Neural cell (in vitro differentiated cells): ENCODE measurements at regions not wholly inside any gene's neighbourhood (a gene's known extent, or its start where the extent isn't known, plus 50 kb on each side); places are given as distances from the start of the nearest gene placed in this dataset.

Experiments
- EP300 ChIP-seq: fragments of 450-650 bp; conservative IDR thresholded peaks from 2 replicates; pipeline ENCODE4 v1.6.1; 2014; ENCODE audit warnings: antibody characterized with exemption, mild to moderate bottlenecking, moderate library complexity; ENCODE audit not compliant: poor library complexity, severe bottlenecking
- EZH2 ChIP-seq: fragments of 200-600, 300-800 bp; shearing (Covaris generic), sonication (generic); IDR thresholded peaks from 2 replicates; pipeline ENCODE4 v1.6.1; 2014; ENCODE audit warnings: antibody characterized with exemption, low read length, borderline replicate concordance, mild to moderate bottlenecking; ENCODE audit not compliant: insufficient read depth, poor library complexity, severe bottlenecking
- MXI1 ChIP-seq: fragments of 450-650 bp; conservative IDR thresholded peaks from 2 replicates; pipeline ENCODE4 v1.6.1; 2014; ENCODE audit warnings: antibody characterized with exemption, mild to moderate bottlenecking; ENCODE audit not compliant: poor library complexity, severe bottlenecking
- POLR2AphosphoS5 ChIP-seq: IDR thresholded peaks from 2 replicates; pipeline ENCODE4 v1.6.1; 2012
- RAD21 ChIP-seq: fragments of 450-650 bp; conservative IDR thresholded peaks from 2 replicates; pipeline ENCODE4 v1.6.1; 2014; ENCODE audit warnings: antibody characterized with exemption, mild to moderate bottlenecking, moderate library complexity
- SMC3 ChIP-seq: fragments of 450-650 bp; conservative IDR thresholded peaks from 2 replicates; pipeline ENCODE4 v1.6.1; 2014; ENCODE audit warnings: antibody characterized with exemption, mild to moderate bottlenecking, moderate library complexity; ENCODE audit not compliant: poor library complexity
- TAF1 ChIP-seq: IDR thresholded peaks from 2 replicates; pipeline ENCODE4 v1.6.1; 2012; ENCODE audit warnings: low read depth
- TF ChIP-seq, protein P1 (sequence below): fragments of 450-650 bp; IDR thresholded peaks from 2 replicates; pipeline ENCODE4 v1.5.1; 2014; ENCODE audit warnings: antibody characterized with exemption, mild to moderate bottlenecking, moderate library complexity; ENCODE audit not compliant: poor library complexity, severe bottlenecking
- TF ChIP-seq, protein P2 (sequence below): IDR thresholded peaks from 2 replicates; pipeline ENCODE4 v1.6.1; 2012; ENCODE audit warnings: borderline replicate concordance

DNA sequence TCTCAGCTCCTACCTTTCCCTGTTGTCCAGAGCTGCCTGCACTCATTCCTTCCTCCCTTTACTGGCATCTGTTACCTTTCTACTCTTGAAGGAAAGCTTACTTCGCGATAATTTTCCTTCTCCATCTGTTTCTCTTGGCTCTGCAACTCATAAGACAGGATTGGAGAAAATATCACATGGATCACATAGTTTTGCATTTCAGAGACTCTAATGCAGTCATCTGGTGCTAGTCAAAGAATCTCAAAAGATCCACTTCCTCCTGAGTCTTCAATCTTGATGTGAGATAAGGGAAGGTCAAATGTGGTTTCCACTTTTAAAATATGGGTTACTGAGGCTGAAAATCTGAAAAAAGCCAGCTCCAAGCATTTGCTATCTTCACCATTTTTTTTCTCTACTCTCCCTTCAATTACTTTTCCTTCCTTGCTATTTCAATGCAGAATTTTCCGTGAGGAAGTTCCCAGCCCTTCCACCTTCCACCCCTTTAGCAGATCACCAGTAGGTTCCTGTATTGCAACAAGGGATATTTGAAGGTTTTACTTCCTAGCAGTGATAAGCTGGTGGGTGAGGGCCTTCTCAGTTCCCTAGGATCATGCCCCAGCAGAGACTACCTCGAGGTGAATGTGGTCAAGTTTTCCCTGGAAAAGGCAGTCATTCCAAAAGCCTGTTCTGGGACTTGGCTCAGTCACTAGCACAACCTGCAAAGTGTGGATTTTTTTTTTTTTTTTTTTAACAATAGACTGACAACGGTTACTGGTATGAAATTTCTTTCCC lies 62.8 kb upstream of the LRRC1 start:
- TF ChIP-seq, protein P1, sequence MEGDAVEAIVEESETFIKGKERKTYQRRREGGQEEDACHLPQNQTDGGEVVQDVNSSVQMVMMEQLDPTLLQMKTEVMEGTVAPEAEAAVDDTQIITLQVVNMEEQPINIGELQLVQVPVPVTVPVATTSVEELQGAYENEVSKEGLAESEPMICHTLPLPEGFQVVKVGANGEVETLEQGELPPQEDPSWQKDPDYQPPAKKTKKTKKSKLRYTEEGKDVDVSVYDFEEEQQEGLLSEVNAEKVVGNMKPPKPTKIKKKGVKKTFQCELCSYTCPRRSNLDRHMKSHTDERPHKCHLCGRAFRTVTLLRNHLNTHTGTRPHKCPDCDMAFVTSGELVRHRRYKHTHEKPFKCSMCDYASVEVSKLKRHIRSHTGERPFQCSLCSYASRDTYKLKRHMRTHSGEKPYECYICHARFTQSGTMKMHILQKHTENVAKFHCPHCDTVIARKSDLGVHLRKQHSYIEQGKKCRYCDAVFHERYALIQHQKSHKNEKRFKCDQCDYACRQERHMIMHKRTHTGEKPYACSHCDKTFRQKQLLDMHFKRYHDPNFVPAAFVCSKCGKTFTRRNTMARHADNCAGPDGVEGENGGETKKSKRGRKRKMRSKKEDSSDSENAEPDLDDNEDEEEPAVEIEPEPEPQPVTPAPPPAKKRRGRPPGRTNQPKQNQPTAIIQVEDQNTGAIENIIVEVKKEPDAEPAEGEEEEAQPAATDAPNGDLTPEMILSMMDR, result no peak
- no peak for TF ChIP-seq RAD21
- no peak for TF ChIP-seq EZH2
- no peak for TF ChIP-seq POLR2AphosphoS5
- TF ChIP-seq, protein P2, sequence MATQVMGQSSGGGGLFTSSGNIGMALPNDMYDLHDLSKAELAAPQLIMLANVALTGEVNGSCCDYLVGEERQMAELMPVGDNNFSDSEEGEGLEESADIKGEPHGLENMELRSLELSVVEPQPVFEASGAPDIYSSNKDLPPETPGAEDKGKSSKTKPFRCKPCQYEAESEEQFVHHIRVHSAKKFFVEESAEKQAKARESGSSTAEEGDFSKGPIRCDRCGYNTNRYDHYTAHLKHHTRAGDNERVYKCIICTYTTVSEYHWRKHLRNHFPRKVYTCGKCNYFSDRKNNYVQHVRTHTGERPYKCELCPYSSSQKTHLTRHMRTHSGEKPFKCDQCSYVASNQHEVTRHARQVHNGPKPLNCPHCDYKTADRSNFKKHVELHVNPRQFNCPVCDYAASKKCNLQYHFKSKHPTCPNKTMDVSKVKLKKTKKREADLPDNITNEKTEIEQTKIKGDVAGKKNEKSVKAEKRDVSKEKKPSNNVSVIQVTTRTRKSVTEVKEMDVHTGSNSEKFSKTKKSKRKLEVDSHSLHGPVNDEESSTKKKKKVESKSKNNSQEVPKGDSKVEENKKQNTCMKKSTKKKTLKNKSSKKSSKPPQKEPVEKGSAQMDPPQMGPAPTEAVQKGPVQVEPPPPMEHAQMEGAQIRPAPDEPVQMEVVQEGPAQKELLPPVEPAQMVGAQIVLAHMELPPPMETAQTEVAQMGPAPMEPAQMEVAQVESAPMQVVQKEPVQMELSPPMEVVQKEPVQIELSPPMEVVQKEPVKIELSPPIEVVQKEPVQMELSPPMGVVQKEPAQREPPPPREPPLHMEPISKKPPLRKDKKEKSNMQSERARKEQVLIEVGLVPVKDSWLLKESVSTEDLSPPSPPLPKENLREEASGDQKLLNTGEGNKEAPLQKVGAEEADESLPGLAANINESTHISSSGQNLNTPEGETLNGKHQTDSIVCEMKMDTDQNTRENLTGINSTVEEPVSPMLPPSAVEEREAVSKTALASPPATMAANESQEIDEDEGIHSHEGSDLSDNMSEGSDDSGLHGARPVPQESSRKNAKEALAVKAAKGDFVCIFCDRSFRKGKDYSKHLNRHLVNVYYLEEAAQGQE, result no peak
- TF ChIP-seq EP300, result no peak
- no peak for TF ChIP-seq MXI1
- no peak for TF ChIP-seq TAF1
- no peak for TF ChIP-seq SMC3
